H9 (cell line): ENCODE measurements at regions not wholly inside any gene's neighbourhood (a gene's known extent, or its start where the extent isn't known, plus 50 kb on each side); places are given as distances from the start of the nearest gene placed in this dataset.

ENCODE experiments used
- DNase-seq: peaks from one replicate; pipeline ENCODE4 v3.0.0-alpha.2; 2017
- H2AFZ ChIP-seq: one replicate; pipeline ENCODE4 v1.6.1; 2013; ENCODE audit warnings: mild to moderate bottlenecking, low read length, control low read depth, moderate library complexity
- H2AK5ac ChIP-seq: 2 replicates; pipeline ENCODE4 v1.6.1; 2013; ENCODE audit warnings: low read length, control low read depth, mixed read lengths; ENCODE audit not compliant: insufficient read length
- H2BK120ac ChIP-seq: one replicate; pipeline ENCODE4 v1.6.1; 2013; ENCODE audit warnings: low read depth, mild to moderate bottlenecking, low read length, control low read depth, inconsistent platforms; ENCODE audit not compliant: poor library complexity, severe bottlenecking
- H2BK12ac ChIP-seq: 2 replicates; pipeline ENCODE4 v1.6.1; 2013; ENCODE audit warnings: low read length, control low read depth, mixed read lengths, low read depth; ENCODE audit not compliant: insufficient read length
- H2BK15ac ChIP-seq: 2 replicates; pipeline ENCODE4 v1.6.1; 2013; ENCODE audit warnings: low read depth, low read length, control low read depth
- H2BK20ac ChIP-seq: one replicate; pipeline ENCODE4 v1.6.1; 2013; ENCODE audit warnings: low read depth, mild to moderate bottlenecking, low read length, control low read depth, inconsistent platforms; ENCODE audit not compliant: poor library complexity, severe bottlenecking
- H2BK5ac ChIP-seq: 2 replicates; pipeline ENCODE4 v1.6.1; 2013; ENCODE audit warnings: low read length, control low read depth, mixed read lengths; ENCODE audit not compliant: insufficient read length
- H3K14ac ChIP-seq: 2 replicates; pipeline ENCODE4 v1.6.1; 2013; ENCODE audit warnings: low read length, control low read depth; ENCODE audit not compliant: insufficient read depth
- H3K18ac ChIP-seq: 2 replicates; pipeline ENCODE4 v1.6.1; 2013; ENCODE audit warnings: low read depth, mild to moderate bottlenecking, mixed read lengths, low read length, control low read depth; ENCODE audit not compliant: insufficient read length
- H3K23ac ChIP-seq: 2 replicates; pipeline ENCODE4 v1.6.1; 2013; ENCODE audit warnings: low read length, control low read depth, mixed read lengths, low read depth; ENCODE audit not compliant: insufficient read length
- H3K23me2 ChIP-seq: 2 replicates; pipeline ENCODE4 v1.6.1; 2013; ENCODE audit warnings: low read depth, mild to moderate bottlenecking, mixed read lengths, low read length, control low read depth; ENCODE audit not compliant: insufficient read length, poor library complexity, severe bottlenecking
- H3K27ac ChIP-seq: 2 replicates; pipeline ENCODE4 v1.5.1; 2013; ENCODE audit warnings: low read length, control low read depth, mixed read lengths, low read depth; ENCODE audit not compliant: insufficient read length
- H3K27me3 ChIP-seq: 2 replicates; pipeline ENCODE4 v1.6.1; 2013; ENCODE audit warnings: low read length, control low read depth, inconsistent platforms; ENCODE audit not compliant: insufficient read depth
- H3K4ac ChIP-seq: 2 replicates; pipeline ENCODE4 v1.6.1; 2013; ENCODE audit warnings: low read depth, mild to moderate bottlenecking, control low read depth, inconsistent platforms, low read length, moderate library complexity
- H3K4me1 ChIP-seq: 2 replicates; pipeline ENCODE4 v1.6.1; 2013; ENCODE audit warnings: low read length, control low read depth, inconsistent platforms; ENCODE audit not compliant: insufficient read depth
- H3K4me2 ChIP-seq: 2 replicates; pipeline ENCODE4 v1.6.1; 2013; ENCODE audit warnings: low read length, control low read depth, mixed read lengths; ENCODE audit not compliant: insufficient read length, insufficient read depth
- H3K56ac ChIP-seq: 2 replicates; pipeline ENCODE4 v1.6.1; 2013; ENCODE audit warnings: low read depth, mild to moderate bottlenecking, mixed read lengths, low read length, control low read depth; ENCODE audit not compliant: insufficient read length
- H3K79me1 ChIP-seq: 2 replicates; pipeline ENCODE4 v1.6.1; 2013; ENCODE audit warnings: low read depth, mild to moderate bottlenecking, moderate library complexity, low read length, control low read depth, inconsistent platforms; ENCODE audit not compliant: insufficient read depth, poor library complexity, severe bottlenecking
- H3K79me2 ChIP-seq: 2 replicates; pipeline ENCODE4 v1.6.1; 2013; ENCODE audit warnings: low read length, control low read depth, inconsistent platforms; ENCODE audit not compliant: insufficient read depth
- H3K9ac ChIP-seq: 2 replicates; pipeline ENCODE4 v1.6.1; 2013; ENCODE audit warnings: low read length, control low read depth, mixed read lengths; ENCODE audit not compliant: insufficient read length; ENCODE audit errors: extremely low read depth
- H3K9me3 ChIP-seq: one replicate; pipeline ENCODE4 v1.6.1; 2013; ENCODE audit warnings: low read depth, low read length, inconsistent platforms; ENCODE audit not compliant: control insufficient read depth
- H3T11ph ChIP-seq: one replicate; pipeline ENCODE4 v1.6.1; 2013; ENCODE audit warnings: mild to moderate bottlenecking, low read length, control low read depth, inconsistent platforms
- H4K20me1 ChIP-seq: one replicate; pipeline ENCODE4 v1.6.1; 2013; ENCODE audit not compliant: control insufficient read depth, insufficient read length, insufficient read depth
- H4K5ac ChIP-seq: 2 replicates; pipeline ENCODE4 v1.6.1; 2013; ENCODE audit warnings: low read depth, mild to moderate bottlenecking, mixed read lengths, low read length, control low read depth; ENCODE audit not compliant: insufficient read length
- H4K8ac ChIP-seq: replicated peaks from 2 replicates; pipeline ENCODE4 v1.6.1; 2013; ENCODE audit warnings: low read length, control low read depth, mixed read lengths, low read depth; ENCODE audit not compliant: insufficient read length
- H4K91ac ChIP-seq: 2 replicates; pipeline ENCODE4 v1.6.1; 2013; ENCODE audit warnings: low read depth, mild to moderate bottlenecking, moderate library complexity, mixed read lengths, low read length, control low read depth; ENCODE audit not compliant: insufficient read length
- H3K27ac Mint-ChIP-seq, 3 experiments: 2 replicates in 2 of 3; 3 replicates in 1 of 3; pipeline ENCODE4 v1.8.0; 2020 to 2021; ENCODE audit warnings: mixed read lengths in 3 of 3, mild to moderate bottlenecking in 1 of 3, moderate library complexity in 1 of 3
- H3K27me3 Mint-ChIP-seq: 2 replicates; pipeline ENCODE4 v1.8.0; 2021; ENCODE audit warnings: low read depth, mild to moderate bottlenecking, moderate library complexity, mixed read lengths
- H3K36me3 Mint-ChIP-seq, 3 experiments: 2 replicates in 2 of 3; 3 replicates in 1 of 3; pipeline ENCODE4 v1.8.0; 2020 to 2021; ENCODE audit warnings: low read depth in 3 of 3, mixed read lengths in 3 of 3; ENCODE audit not compliant: insufficient read depth in 1 of 3
- H3K4me1 Mint-ChIP-seq, 2 experiments: 2 replicates each; pipeline ENCODE4 v1.8.0; 2020; ENCODE audit warnings: mixed read lengths in 2 of 2
- H3K4me3 Mint-ChIP-seq, 2 experiments: 2 replicates in 1 of 2; 3 replicates in 1 of 2; pipeline ENCODE4 v1.8.0; 2020 to 2021; ENCODE audit warnings: mild to moderate bottlenecking in 2 of 2, mixed read lengths in 2 of 2, moderate library complexity in 1 of 2
- H3K9me3 Mint-ChIP-seq, 2 experiments: 2 replicates in 1 of 2; 3 replicates in 1 of 2; pipeline ENCODE4 v1.8.0; 2020; ENCODE audit warnings: mild to moderate bottlenecking in 2 of 2, mixed read lengths in 2 of 2, moderate library complexity in 1 of 2
- WGBS: extraction: QIAGEN DNeasy Blood & Tissue Kit; methylation state at CpG from one replicate; pipeline ENCODE4 v1.1.7; 2013; ENCODE audit warnings: missing lambda C conversion rate, low lambda C conversion rate, mixed read lengths; ENCODE audit not compliant: insufficient read length; ENCODE audit errors: extremely low coverage; 5-methylcytosine and 5-hydroxymethylcytosine counted together
- TF ChIP-seq, protein P1 (sequence below): fragments of 200-600 bp; sonication (generic); conservative IDR thresholded peaks from 3 replicates; pipeline ENCODE4 v1.8.0; 2021; ENCODE audit warnings: antibody characterized with exemption, mild to moderate bottlenecking

DNA sequence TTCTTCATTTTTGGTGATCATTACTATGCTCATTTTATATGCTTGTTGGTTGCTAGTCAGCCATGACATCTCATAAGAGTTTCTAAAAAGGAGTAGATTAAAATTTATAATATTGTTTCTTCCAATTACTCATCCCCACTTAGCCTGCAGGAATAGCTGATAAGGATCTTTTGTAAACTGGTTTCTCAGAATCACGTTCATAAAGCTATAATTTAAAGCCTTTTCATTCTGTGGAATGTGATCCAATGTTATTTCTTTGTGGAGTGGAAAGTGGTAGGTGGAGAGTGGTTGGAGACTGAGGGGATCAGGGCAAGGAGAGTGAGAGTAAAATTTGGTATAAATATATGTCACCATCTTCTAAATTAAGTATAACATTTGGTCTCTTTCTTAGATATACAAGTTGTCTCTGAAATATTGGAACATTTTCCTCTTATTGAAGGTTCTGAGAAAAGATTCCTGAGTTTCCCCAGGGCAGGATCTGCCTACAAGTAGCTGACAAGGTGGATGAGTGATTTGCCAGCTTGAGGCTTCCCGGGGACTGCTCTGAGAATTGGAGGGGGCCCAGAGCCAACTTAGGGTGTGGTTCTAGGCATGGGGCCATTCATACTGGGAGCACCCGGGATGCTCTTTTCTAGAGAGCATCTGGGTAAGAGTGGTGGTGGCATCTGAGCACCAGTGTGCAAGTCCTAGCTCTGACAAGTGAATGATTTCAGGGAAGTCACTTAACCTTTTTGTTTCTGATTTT is 116.4 kb downstream of the TBX19 start:
- TF ChIP-seq, protein P1, sequence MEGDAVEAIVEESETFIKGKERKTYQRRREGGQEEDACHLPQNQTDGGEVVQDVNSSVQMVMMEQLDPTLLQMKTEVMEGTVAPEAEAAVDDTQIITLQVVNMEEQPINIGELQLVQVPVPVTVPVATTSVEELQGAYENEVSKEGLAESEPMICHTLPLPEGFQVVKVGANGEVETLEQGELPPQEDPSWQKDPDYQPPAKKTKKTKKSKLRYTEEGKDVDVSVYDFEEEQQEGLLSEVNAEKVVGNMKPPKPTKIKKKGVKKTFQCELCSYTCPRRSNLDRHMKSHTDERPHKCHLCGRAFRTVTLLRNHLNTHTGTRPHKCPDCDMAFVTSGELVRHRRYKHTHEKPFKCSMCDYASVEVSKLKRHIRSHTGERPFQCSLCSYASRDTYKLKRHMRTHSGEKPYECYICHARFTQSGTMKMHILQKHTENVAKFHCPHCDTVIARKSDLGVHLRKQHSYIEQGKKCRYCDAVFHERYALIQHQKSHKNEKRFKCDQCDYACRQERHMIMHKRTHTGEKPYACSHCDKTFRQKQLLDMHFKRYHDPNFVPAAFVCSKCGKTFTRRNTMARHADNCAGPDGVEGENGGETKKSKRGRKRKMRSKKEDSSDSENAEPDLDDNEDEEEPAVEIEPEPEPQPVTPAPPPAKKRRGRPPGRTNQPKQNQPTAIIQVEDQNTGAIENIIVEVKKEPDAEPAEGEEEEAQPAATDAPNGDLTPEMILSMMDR = no peak
- Histone ChIP-seq H2BK15ac (no peak overlapping the region), H2BK5ac (no peak overlapping the region), H3K56ac (no peak overlapping the region), H3K23me2 (no peaks in the 10 kb centered on the region), H3K14ac (no peak overlapping the region), H2AK5ac (no peak overlapping the region), H3K4ac (no peak overlapping the region), H3K79me2 (no peaks in the 10 kb centered on the region), H3K4me1 (peaks cover 5% of the 10 kb centered on the region), H2BK120ac (no peak overlapping the region), H4K8ac (no peak overlapping the region), H3K18ac (no peak overlapping the region), H4K5ac (no peak overlapping the region), H3K9ac (no peak overlapping the region), H4K91ac (no peak overlapping the region), H3K79me1 (no peaks in the 10 kb centered on the region), H3K4me2 (no peak overlapping the region), H2AFZ (no peak overlapping the region), H3K27ac (no peak overlapping the region), H3K9me3 (no peaks in the 10 kb centered on the region), H2BK20ac (no peak overlapping the region), H3T11ph (no peak overlapping the region), H3K27me3 (no peaks in the 10 kb centered on the region), H4K20me1 (peaks cover 4% of the 10 kb centered on the region), H2BK12ac (no peak overlapping the region), H3K23ac (no peak overlapping the region)
- peaks cover 1% of the 10 kb centered on the region; the same call in 1 of the 2 replicates for H3K27me3 Mint-ChIP-seq
- no peak overlapping the region for H3K4me3 Mint-ChIP-seq
- peaks cover 12 to 16% of the 10 kb centered on the region in 2 experiments for H3K4me1 Mint-ChIP-seq
- H3K27ac Mint-ChIP-seq = no peak overlapping the region; a peak in 1 of 7 replicates
- DNase-seq = no peak
- WGBS = no CpG with 5 or more reads among the region's 3 CpGs
- 0 out of 7 replicates have a peak, but pooled peaks cover 0 to 3% (median 0%) of the 10 kb centered on the region in 3 experiments for H3K36me3 Mint-ChIP-seq
- H3K9me3 Mint-ChIP-seq = no peaks in the 10 kb centered on the region
